ENCODE measurements at regions not wholly inside any gene's neighbourhood (a gene's known extent, or its start where the extent isn't known, plus 50 kb on each side); places are given as distances from the start of the nearest gene placed in this dataset.

DNA sequence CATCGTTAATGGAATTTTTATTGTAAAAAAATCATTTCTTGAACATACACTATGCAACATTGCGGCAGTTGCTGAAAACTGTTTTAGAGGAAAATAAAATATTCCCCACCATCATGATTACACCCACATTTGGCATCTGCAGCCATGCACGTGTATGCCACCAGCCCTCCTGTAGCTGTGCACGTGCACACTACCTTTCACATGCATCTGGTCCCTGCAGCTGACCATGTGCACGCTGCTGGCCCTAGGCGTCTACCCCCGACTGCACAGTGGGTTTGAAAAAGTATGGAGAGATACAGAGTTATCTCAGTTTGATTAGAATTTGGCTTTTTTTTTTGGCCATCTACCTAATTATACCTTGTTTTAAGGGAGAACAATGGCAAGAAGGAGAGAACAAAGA lies 569.8 kb upstream of the IGFBP7 start:
- no peaks in the 10 kb centered on the region for H3K4me1 ChIP-seq (ENCODE audit: control insufficient read depth, low read length)
- TF ChIP-seq CTCF (IDR thresholded peaks at IDR 0.05; ENCODE audit: low read depth, low read length, poor library complexity, severe bottlenecking): no peak
- TF ChIP-seq EZH2phosphoT487 (IDR thresholded peaks at IDR 0.05; ENCODE audit: borderline replicate concordance, low read length): no peak
- H4K20me1 ChIP-seq (ENCODE audit: control insufficient read depth, insufficient read depth, low read depth, low read length): no peaks in the 10 kb centered on the region
- H3K79me2 ChIP-seq (ENCODE audit: control insufficient read depth, low read length): no peaks in the 10 kb centered on the region
- no peaks in the 10 kb centered on the region for H3K27me3 ChIP-seq (ENCODE audit: control insufficient read depth, low read length)
- no peaks in the 10 kb centered on the region for H3K9me2 ChIP-seq (replicated peaks; ENCODE audit: control insufficient read depth, low read length)
- no peak overlapping the region for H3K4me3 ChIP-seq (ENCODE audit: low read length)
- no peaks in the 10 kb centered on the region for H3K9me3 ChIP-seq (ENCODE audit: control insufficient read depth, insufficient read depth, low read length)
- no peak overlapping the region for H3K4me2 ChIP-seq (ENCODE audit: low read length)
- no peak overlapping the region for H3K27ac ChIP-seq (ENCODE audit: low read depth, low read length)
- H3F3A ChIP-seq (ENCODE audit: control insufficient read depth, insufficient read depth): no peaks in the 10 kb centered on the region
- H3K36me3 ChIP-seq (ENCODE audit: control insufficient read depth, low read length): no peaks in the 10 kb centered on the region

DNA sequence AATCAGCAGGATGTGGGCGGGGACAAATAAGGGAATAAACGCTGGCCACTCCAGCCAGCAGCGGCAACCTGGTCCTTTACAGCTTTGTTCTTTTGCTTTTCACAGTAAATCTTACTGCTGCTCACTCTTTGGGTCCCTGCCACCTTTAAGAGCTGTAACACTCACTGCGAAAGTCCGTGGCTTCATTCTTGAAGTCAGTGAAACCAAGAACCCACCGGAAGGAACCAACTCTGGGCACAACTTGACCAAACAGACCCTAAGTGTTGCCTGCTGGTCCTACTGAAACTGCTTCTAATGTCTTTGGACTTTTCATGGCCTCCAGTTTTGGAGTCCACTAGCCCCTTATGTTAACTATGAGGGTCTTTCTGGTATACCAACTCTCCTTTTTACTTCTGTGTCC lies 566.2 kb upstream of the IGFBP7 start:
- no peaks in the 10 kb centered on the region for H3K9me3 ChIP-seq (ENCODE audit: control insufficient read depth, insufficient read depth, low read length)
- no peaks in the 10 kb centered on the region for H3K36me3 ChIP-seq (ENCODE audit: control insufficient read depth, low read length)
- H3K79me2 ChIP-seq (ENCODE audit: control insufficient read depth, low read length): no peaks in the 10 kb centered on the region
- H3F3A ChIP-seq (ENCODE audit: control insufficient read depth, insufficient read depth): no peaks in the 10 kb centered on the region
- no peak for TF ChIP-seq CTCF (IDR thresholded peaks at IDR 0.05; ENCODE audit: low read depth, low read length, poor library complexity, severe bottlenecking)
- TF ChIP-seq EZH2phosphoT487 (IDR thresholded peaks at IDR 0.05; ENCODE audit: borderline replicate concordance, low read length): no peak
- no peak overlapping the region for H3K4me2 ChIP-seq (ENCODE audit: low read length)
- no peaks in the 10 kb centered on the region for H3K9me2 ChIP-seq (replicated peaks; ENCODE audit: control insufficient read depth, low read length)
- H3K4me1 ChIP-seq (ENCODE audit: control insufficient read depth, low read length): no peaks in the 10 kb centered on the region
- no peaks in the 10 kb centered on the region for H3K27me3 ChIP-seq (ENCODE audit: control insufficient read depth, low read length)
- no peak overlapping the region for H3K27ac ChIP-seq (ENCODE audit: low read depth, low read length)
- no peak overlapping the region for H3K4me3 ChIP-seq (ENCODE audit: low read length)
- H4K20me1 ChIP-seq (ENCODE audit: control insufficient read depth, insufficient read depth, low read depth, low read length): no peaks in the 10 kb centered on the region

DNA sequence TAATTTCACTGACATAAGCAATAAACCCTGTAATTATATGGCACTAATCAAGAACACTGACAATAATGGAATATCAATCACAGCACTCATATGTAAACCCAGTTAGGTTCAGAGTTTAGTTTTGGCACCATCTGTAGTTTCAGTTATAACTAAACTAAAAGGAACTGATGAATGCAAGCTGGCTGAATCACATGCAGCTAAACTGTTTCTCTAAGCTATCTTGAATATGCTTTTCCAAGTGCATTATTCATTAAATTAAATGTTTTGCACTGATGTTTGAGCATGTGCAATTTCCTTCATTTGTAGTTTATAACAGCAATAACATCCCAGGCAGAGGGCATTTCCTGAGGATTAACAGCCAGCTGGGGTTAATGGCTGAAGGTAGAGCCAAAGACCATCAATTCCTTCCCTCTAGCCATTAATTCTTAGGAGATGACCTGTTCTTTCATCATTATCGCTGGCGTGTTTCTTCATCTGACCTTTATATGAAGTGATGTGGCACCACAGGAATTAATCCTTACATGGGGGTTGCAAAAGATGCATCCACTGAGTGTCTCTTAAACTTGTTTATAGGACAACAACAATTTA lies 562.8 kb upstream of the IGFBP7 start:
- TF ChIP-seq CTCF (IDR thresholded peaks at IDR 0.05; ENCODE audit: low read depth, low read length, poor library complexity, severe bottlenecking) (no peak), EZH2phosphoT487 (IDR thresholded peaks at IDR 0.05; ENCODE audit: borderline replicate concordance, low read length) (no peak)
- Histone ChIP-seq H3K79me2 (ENCODE audit: control insufficient read depth, low read length) (no peaks in the 10 kb centered on the region), H3K4me2 (ENCODE audit: low read length) (no peak overlapping the region), H4K20me1 (ENCODE audit: control insufficient read depth, insufficient read depth, low read depth, low read length) (no peaks in the 10 kb centered on the region), H3K4me3 (ENCODE audit: low read length) (no peak overlapping the region), H3K27ac (ENCODE audit: low read depth, low read length) (no peak overlapping the region), H3K9me2 (replicated peaks; ENCODE audit: control insufficient read depth, low read length) (no peaks in the 10 kb centered on the region), H3K9me3 (ENCODE audit: control insufficient read depth, insufficient read depth, low read length) (no peaks in the 10 kb centered on the region), H3K4me1 (ENCODE audit: control insufficient read depth, low read length) (no peaks in the 10 kb centered on the region), H3K36me3 (ENCODE audit: control insufficient read depth, low read length) (no peaks in the 10 kb centered on the region), H3F3A (ENCODE audit: control insufficient read depth, insufficient read depth) (no peaks in the 10 kb centered on the region), H3K27me3 (ENCODE audit: control insufficient read depth, low read length) (no peaks in the 10 kb centered on the region)

All from DOHH2 (cell line).